ENCODE measurements at regions not wholly inside any gene's neighbourhood (a gene's known extent, or its start where the extent isn't known, plus 50 kb on each side); places are given as distances from the start of the nearest gene placed in this dataset.

GRCh38 chr2:129320288-129320687 lies 659.2 kb upstream of the RAB6C start:
- TF ChIP-seq YY1 (IDR thresholded peaks at IDR 0.05) (no peak), CTCF (IDR thresholded peaks at IDR 0.05; ENCODE audit: low read depth, low read length, missing input control) (no peak), RAD21 (IDR thresholded peaks at IDR 0.05) (no peak), SP1 (IDR thresholded peaks at IDR 0.05) (no peak), TAF1 (conservative IDR thresholded peaks at IDR 0.05) (no peak), JUND (IDR thresholded peaks at IDR 0.05) (no peak), ATF3 (IDR thresholded peaks at IDR 0.05) (no peak), GABPA (IDR thresholded peaks at IDR 0.05 in 1 of 2, conservative IDR thresholded peaks at IDR 0.05 in 1 of 2) (no peak), EGR1 (IDR thresholded peaks at IDR 0.05; ENCODE audit: low read depth in 2 of 2) (no peak)
- TF ChIP-seq, protein P1, sequence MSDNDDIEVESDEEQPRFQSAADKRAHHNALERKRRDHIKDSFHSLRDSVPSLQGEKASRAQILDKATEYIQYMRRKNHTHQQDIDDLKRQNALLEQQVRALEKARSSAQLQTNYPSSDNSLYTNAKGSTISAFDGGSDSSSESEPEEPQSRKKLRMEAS (IDR thresholded peaks at IDR 0.05): no peak
- TF ChIP-seq, protein P2, sequence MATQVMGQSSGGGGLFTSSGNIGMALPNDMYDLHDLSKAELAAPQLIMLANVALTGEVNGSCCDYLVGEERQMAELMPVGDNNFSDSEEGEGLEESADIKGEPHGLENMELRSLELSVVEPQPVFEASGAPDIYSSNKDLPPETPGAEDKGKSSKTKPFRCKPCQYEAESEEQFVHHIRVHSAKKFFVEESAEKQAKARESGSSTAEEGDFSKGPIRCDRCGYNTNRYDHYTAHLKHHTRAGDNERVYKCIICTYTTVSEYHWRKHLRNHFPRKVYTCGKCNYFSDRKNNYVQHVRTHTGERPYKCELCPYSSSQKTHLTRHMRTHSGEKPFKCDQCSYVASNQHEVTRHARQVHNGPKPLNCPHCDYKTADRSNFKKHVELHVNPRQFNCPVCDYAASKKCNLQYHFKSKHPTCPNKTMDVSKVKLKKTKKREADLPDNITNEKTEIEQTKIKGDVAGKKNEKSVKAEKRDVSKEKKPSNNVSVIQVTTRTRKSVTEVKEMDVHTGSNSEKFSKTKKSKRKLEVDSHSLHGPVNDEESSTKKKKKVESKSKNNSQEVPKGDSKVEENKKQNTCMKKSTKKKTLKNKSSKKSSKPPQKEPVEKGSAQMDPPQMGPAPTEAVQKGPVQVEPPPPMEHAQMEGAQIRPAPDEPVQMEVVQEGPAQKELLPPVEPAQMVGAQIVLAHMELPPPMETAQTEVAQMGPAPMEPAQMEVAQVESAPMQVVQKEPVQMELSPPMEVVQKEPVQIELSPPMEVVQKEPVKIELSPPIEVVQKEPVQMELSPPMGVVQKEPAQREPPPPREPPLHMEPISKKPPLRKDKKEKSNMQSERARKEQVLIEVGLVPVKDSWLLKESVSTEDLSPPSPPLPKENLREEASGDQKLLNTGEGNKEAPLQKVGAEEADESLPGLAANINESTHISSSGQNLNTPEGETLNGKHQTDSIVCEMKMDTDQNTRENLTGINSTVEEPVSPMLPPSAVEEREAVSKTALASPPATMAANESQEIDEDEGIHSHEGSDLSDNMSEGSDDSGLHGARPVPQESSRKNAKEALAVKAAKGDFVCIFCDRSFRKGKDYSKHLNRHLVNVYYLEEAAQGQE (IDR thresholded peaks at IDR 0.05): no peak
- TF ChIP-seq, protein P3, sequence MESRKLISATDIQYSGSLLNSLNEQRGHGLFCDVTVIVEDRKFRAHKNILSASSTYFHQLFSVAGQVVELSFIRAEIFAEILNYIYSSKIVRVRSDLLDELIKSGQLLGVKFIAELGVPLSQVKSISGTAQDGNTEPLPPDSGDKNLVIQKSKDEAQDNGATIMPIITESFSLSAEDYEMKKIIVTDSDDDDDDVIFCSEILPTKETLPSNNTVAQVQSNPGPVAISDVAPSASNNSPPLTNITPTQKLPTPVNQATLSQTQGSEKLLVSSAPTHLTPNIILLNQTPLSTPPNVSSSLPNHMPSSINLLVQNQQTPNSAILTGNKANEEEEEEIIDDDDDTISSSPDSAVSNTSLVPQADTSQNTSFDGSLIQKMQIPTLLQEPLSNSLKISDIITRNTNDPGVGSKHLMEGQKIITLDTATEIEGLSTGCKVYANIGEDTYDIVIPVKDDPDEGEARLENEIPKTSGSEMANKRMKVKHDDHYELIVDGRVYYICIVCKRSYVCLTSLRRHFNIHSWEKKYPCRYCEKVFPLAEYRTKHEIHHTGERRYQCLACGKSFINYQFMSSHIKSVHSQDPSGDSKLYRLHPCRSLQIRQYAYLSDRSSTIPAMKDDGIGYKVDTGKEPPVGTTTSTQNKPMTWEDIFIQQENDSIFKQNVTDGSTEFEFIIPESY (IDR thresholded peaks at IDR 0.05): no peak

Measured in liver (tissue), 3 donors.